ENCODE measurements at regions not wholly inside any gene's neighbourhood (a gene's known extent, or its start where the extent isn't known, plus 50 kb on each side); places are given as distances from the start of the nearest gene placed in this dataset.

DNA sequence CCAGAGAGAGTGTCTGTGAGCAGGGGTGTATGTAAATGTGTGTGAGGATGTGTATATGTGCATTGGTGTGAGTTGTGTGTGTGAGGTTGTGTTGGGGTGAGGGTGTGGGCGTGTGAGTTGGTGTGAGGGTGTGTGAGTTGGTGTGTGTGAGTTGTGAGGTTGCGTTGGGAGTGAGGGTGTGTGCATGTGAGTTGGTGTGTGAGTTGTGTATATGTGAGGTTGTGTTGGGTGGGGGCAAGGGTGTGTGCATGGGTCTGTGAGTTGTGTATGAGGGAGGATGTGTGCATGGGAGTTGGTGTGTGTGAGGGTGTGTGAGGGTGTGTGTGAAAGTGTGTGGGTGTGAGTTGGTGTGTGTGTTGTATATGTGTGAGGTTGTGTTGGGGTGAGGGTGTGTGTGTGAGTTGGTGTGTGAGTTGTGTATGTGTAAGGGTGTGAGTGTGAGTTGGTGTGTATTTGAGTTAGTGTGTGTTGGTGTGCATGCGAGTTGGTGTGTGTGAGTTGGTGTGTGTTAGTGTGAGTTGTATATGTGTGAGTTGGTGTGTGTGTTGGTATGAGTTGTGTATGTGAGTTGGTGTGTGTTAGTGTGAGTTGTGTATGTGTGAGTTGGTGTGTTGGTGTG is 161.6 kb upstream of the IER5L start:
- H3K27me3 ChIP-seq (ENCODE audit: control insufficient read depth in 3 of 3, insufficient read depth in 3 of 3, low read length in 3 of 3), result peaks cover 0 to 6% (median 5%) of the 10 kb centered on the region in 3 donors
- no peaks in the 10 kb centered on the region for H3K9me3 ChIP-seq (ENCODE audit: control insufficient read depth in 3 of 3, low read length in 3 of 3)
- H3K9ac ChIP-seq (ENCODE audit: low read depth in 1 of 3, low read length in 3 of 3), result no peak overlapping the region
- peaks cover 25 to 43% (median 27%) of the 10 kb centered on the region in 3 donors for H3K4me1 ChIP-seq (ENCODE audit: control insufficient read depth in 3 of 3, insufficient read depth in 3 of 3, low read length in 3 of 3)
- no peak overlapping the region for H3K27ac ChIP-seq (ENCODE audit: low read depth, low read length)
- H3K4me3 ChIP-seq (ENCODE audit: low read length in 3 of 3), result no peak overlapping the region
- no peaks in the 10 kb centered on the region for H3K36me3 ChIP-seq (ENCODE audit: control insufficient read depth in 3 of 3, insufficient read depth in 3 of 3, low read length in 3 of 3)

DNA sequence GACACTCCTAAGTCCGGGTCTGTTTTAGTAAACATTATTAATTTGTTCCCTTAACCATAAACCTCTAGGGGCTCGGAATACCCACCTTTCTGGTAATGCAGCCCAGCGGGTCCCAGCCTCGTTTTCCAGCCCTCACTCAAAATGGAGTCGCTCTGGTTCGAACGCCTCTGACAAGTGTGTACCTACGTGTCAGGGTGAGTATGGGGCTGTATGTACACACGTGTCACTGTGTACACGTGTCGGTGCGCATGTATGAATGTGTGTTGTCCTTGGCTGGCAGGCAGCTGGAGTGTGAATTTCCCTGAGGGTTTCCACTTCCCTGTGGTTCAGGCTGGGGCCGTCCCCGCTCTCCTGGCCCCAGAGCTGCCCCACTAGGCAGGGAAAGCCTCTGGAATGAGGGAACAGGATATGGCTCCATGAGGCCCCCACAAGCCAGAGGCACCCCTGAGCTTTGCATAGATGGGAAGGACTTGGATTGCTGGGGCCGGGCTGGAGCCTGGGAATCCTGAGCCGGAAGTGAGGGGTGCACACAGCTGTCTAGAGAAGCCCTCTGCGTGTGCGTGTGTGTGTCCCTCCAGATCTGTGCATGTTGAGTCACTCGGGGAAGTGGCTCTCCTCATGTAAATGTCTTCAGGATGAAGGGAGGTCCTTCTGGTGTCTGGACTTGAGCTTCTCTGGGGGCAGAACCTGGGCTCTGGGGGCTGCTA is 160.8 kb upstream of the IER5L start:
- peaks cover 33 to 51% (median 35%) of the 10 kb centered on the region in 3 donors for H3K4me1 ChIP-seq (ENCODE audit: control insufficient read depth in 3 of 3, insufficient read depth in 3 of 3, low read length in 3 of 3)
- H3K9me3 ChIP-seq (ENCODE audit: control insufficient read depth in 3 of 3, low read length in 3 of 3), result no peaks in the 10 kb centered on the region
- no peaks in the 10 kb centered on the region for H3K36me3 ChIP-seq (ENCODE audit: control insufficient read depth in 3 of 3, insufficient read depth in 3 of 3, low read length in 3 of 3)
- no peak overlapping the region for H3K27ac ChIP-seq (ENCODE audit: low read depth, low read length)
- no peak overlapping the region for H3K9ac ChIP-seq (ENCODE audit: low read depth in 1 of 3, low read length in 3 of 3)
- peaks cover 0 to 7% (median 6%) of the 10 kb centered on the region in 3 donors for H3K27me3 ChIP-seq (ENCODE audit: control insufficient read depth in 3 of 3, insufficient read depth in 3 of 3, low read length in 3 of 3)
- H3K4me3 ChIP-seq (ENCODE audit: low read length in 3 of 3), result no peak overlapping the region

DNA sequence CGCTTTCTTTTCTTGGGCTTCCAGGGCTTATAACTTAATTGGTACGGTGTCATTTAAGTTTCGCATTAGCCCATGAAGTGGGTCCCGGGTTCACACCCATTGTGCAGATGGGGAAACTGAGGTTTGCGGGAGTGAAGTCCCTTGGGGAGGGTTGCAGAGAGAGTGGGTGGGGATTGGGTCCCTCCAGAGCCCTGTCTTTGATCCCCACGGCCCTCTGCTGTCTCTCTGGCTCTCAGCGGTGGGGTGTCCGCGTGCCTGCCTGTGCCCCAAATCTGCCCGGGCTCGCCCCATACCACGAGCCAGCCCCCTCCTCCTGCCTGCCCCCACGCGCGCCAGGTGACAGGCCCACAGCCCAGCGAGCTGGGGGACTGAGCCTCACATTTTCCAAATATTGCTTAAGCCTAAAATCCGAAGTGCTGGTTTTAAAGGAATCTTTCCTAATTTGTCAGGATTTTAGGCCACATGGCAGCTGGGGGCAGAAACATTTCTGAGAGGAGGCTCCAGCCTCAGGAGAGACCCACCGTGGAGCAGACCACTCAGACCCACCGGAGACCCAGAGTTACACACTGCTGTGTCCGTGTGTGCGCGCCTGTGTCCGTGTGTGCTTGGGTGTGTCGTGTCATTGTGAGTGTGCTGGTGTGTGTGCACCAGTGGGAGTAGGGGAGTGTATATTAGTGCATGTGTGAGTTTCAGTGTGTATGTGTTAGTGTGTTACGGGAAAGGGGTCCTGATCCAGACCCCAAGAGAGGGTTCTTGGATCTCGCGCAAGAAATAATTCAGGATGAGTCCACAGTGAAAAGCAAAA is 159.5 kb upstream of the IER5L start:
- peak overlapping the region in 1 of 3 donors; percentile 45 for H3K9ac ChIP-seq (ENCODE audit: low read depth in 1 of 3, low read length in 3 of 3)
- H3K27me3 ChIP-seq (ENCODE audit: control insufficient read depth in 3 of 3, insufficient read depth in 3 of 3, low read length in 3 of 3), result peaks cover 0 to 7% (median 6%) of the 10 kb centered on the region in 3 donors
- H3K27ac ChIP-seq (ENCODE audit: low read depth, low read length), result peak overlapping the region; percentile 85
- peaks cover 37 to 48% (median 40%) of the 10 kb centered on the region in 3 donors for H3K4me1 ChIP-seq (ENCODE audit: control insufficient read depth in 3 of 3, insufficient read depth in 3 of 3, low read length in 3 of 3)
- H3K9me3 ChIP-seq (ENCODE audit: control insufficient read depth in 3 of 3, low read length in 3 of 3), result no peaks in the 10 kb centered on the region
- H3K36me3 ChIP-seq (ENCODE audit: control insufficient read depth in 3 of 3, insufficient read depth in 3 of 3, low read length in 3 of 3), result no peaks in the 10 kb centered on the region
- peak overlapping the region in 2 of 3 donors; percentile 14 to 63 for H3K4me3 ChIP-seq (ENCODE audit: low read length in 3 of 3)

DNA sequence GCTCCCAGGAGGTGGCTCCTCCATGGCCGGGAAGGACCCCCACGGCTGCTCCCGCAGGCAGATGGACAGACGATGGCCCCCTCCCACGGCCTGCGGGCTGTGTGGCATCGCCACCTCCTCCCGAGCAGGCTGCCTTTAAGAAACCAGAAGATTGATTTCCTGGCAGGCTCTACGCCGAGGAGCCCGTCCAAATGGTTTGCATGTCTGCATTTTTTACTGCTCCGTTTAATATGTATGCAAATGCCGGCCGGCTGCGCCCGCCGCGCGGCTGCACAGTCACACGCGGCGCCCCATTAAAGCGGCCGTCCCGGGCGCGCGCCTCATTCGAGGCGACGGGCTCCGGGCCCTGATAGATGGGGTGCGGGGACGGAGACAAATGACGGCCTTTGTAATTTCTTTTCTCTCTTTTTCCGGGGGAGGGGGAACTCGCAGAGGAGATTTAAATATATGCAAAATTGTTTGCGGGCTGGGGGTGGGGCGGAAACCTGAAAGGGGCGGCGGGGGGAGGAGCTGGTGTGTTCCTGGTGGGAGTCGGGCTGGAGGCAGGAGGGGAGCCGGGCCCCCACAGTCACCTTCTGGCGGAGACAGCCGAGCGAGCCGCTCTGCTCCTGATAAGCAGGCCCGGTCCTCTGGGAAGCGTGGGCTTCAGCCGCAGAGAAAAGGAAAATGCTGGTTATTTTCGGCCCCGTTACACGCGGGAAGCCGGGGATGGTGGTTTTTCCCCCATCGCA is 158.7 kb upstream of the IER5L start:
- peaks cover 0 to 7% (median 6%) of the 10 kb centered on the region in 3 donors for H3K27me3 ChIP-seq (ENCODE audit: control insufficient read depth in 3 of 3, insufficient read depth in 3 of 3, low read length in 3 of 3)
- no peaks in the 10 kb centered on the region for H3K9me3 ChIP-seq (ENCODE audit: control insufficient read depth in 3 of 3, low read length in 3 of 3)
- peaks cover 37 to 48% (median 40%) of the 10 kb centered on the region in 3 donors for H3K4me1 ChIP-seq (ENCODE audit: control insufficient read depth in 3 of 3, insufficient read depth in 3 of 3, low read length in 3 of 3)
- no peaks in the 10 kb centered on the region for H3K36me3 ChIP-seq (ENCODE audit: control insufficient read depth in 3 of 3, insufficient read depth in 3 of 3, low read length in 3 of 3)
- H3K4me3 ChIP-seq (ENCODE audit: low read length in 3 of 3), result peak overlapping the region; percentile 48 to 63 (median 56)
- peak overlapping the region in 2 of 3 donors; percentile 17 to 70 for H3K9ac ChIP-seq (ENCODE audit: low read depth in 1 of 3, low read length in 3 of 3)
- peak overlapping the region; percentile 85 for H3K27ac ChIP-seq (ENCODE audit: low read depth, low read length)

DNA sequence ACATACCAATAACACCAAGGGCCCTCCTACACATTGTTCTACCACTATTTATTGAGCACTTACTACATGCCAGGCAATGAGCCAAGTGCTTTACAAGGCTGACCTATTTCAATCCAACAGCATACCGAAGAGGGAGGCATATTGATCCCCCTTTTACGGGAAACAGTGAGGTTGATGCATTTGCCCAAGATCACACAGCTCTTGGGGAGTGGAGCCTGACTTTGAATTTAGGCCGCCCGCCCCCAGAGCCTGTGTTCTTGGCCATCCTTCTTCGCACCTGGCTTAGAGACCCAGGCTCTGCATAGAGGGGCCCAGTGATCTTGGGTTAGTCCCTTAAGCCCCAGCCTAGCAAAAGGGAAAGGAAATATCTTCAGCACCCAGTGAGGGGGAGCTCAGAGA is 158.1 kb upstream of the IER5L start:
- Histone ChIP-seq H3K36me3 (ENCODE audit: control insufficient read depth in 3 of 3, insufficient read depth in 3 of 3, low read length in 3 of 3) (no peaks in the 10 kb centered on the region), H3K9me3 (ENCODE audit: control insufficient read depth in 3 of 3, low read length in 3 of 3) (no peaks in the 10 kb centered on the region), H3K27me3 (ENCODE audit: control insufficient read depth in 3 of 3, insufficient read depth in 3 of 3, low read length in 3 of 3) (peaks cover 0 to 7% (median 6%) of the 10 kb centered on the region in 3 donors), H3K4me3 (ENCODE audit: low read length in 3 of 3) (peak overlapping the region in 1 of 3 donors; percentile 48), H3K9ac (ENCODE audit: low read depth in 1 of 3, low read length in 3 of 3) (peak overlapping the region in 2 of 3 donors; percentile 17 to 70), H3K4me1 (ENCODE audit: control insufficient read depth in 3 of 3, insufficient read depth in 3 of 3, low read length in 3 of 3) (peaks cover 32 to 48% (median 39%) of the 10 kb centered on the region in 3 donors), H3K27ac (ENCODE audit: low read depth, low read length) (peak overlapping the region; percentile 85)

DNA sequence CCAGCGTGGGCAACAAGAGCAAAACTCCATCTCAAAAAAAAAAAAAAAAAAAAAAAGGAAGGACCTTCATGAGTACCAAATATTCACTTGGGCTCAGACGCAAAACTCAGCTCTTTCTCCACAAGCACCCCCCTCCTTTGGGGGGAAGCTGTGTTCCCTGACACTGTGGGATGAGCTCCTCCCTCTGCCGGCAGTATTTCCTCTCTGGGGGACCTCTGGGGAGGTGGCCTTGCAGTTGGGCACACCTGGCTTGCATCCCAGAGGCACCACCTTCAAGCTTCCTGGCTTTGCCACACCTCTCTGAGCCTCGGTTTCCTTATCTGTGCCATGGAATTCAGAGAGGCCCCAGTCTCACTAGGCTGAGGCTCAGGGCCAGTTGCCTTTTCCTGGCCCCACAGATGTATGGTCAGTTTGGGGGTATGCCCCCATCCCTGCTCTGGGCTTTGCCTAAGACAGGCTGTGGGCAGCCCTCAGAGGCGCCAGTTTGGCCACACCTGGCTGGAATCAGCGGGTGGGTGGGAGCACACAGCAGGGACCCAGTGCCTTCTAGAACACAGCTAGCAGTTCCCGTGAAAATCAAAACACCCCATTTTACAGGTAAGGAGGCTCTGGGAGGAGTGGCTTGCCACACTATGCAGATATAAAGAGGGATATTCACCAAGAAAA is 157.5 kb upstream of the IER5L start:
- H3K27me3 ChIP-seq (ENCODE audit: control insufficient read depth in 3 of 3, insufficient read depth in 3 of 3, low read length in 3 of 3), result peaks cover 0 to 7% (median 6%) of the 10 kb centered on the region in 3 donors
- peak overlapping the region in 1 of 3 donors; percentile 10 for H3K9ac ChIP-seq (ENCODE audit: low read depth in 1 of 3, low read length in 3 of 3)
- H3K36me3 ChIP-seq (ENCODE audit: control insufficient read depth in 3 of 3, insufficient read depth in 3 of 3, low read length in 3 of 3), result no peaks in the 10 kb centered on the region
- H3K4me1 ChIP-seq (ENCODE audit: control insufficient read depth in 3 of 3, insufficient read depth in 3 of 3, low read length in 3 of 3), result peaks cover 32 to 43% (median 35%) of the 10 kb centered on the region in 3 donors
- no peak overlapping the region for H3K4me3 ChIP-seq (ENCODE audit: low read length in 3 of 3)
- H3K9me3 ChIP-seq (ENCODE audit: control insufficient read depth in 3 of 3, low read length in 3 of 3), result peaks cover 4 to 5% (median 5%) of the 10 kb centered on the region in 3 donors
- peak overlapping the region; percentile 85 for H3K27ac ChIP-seq (ENCODE audit: low read depth, low read length)

DNA sequence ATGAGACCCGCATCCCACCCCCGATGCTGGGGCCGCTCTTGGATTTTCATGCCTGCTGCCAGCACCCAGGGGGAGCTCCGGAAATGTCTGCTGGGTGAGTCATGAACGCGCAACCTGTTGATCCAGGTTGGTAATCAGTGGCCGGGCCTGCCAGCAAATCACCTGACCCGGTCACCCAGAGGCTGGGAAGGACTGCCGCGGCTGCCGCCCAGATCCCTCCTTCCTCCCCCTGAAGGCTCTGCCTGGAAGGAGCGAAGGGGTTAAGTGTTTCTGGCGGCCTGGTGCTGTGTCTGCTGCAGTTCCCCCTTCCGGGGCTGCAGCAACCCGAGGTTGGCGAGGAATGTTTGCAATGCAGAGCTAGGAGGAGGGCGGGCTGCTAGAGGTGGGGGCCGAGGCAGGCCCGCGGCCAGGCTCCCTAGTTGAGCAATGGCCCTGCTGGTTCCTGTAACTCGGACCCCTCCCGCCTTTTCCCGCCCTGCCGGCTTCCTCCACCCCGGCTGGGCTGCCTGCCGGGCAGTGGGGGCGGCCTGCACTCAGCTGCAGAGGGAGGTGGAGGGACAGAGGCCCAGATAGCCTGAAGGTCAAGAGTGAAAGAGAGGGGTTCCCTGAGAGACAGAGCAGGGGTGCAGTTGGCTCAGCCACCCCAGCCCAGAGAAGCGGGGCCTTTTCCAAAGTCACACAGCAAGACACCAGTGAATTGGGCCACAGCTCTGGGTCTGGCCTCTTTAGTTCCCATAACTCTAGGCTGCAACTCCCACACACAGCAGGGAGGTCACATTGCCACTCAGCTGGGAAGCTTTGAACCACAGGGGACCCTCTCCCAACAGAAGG is 156.3 kb upstream of the IER5L start:
- no peaks in the 10 kb centered on the region for H3K36me3 ChIP-seq (ENCODE audit: control insufficient read depth in 3 of 3, insufficient read depth in 3 of 3, low read length in 3 of 3)
- H3K27ac ChIP-seq (ENCODE audit: low read depth, low read length), result peak overlapping the region; percentile 85
- peaks cover 31 to 35% (median 32%) of the 10 kb centered on the region in 3 donors for H3K4me1 ChIP-seq (ENCODE audit: control insufficient read depth in 3 of 3, insufficient read depth in 3 of 3, low read length in 3 of 3)
- peak overlapping the region; percentile 32 to 54 (median 52) for H3K4me3 ChIP-seq (ENCODE audit: low read length in 3 of 3)
- peak overlapping the region; percentile 10 to 69 (median 32) for H3K9ac ChIP-seq (ENCODE audit: low read depth in 1 of 3, low read length in 3 of 3)
- peaks cover 6 to 7% (median 6%) of the 10 kb centered on the region in 3 donors for H3K9me3 ChIP-seq (ENCODE audit: control insufficient read depth in 3 of 3, low read length in 3 of 3)
- peaks cover 0 to 7% (median 6%) of the 10 kb centered on the region in 3 donors for H3K27me3 ChIP-seq (ENCODE audit: control insufficient read depth in 3 of 3, insufficient read depth in 3 of 3, low read length in 3 of 3)

DNA sequence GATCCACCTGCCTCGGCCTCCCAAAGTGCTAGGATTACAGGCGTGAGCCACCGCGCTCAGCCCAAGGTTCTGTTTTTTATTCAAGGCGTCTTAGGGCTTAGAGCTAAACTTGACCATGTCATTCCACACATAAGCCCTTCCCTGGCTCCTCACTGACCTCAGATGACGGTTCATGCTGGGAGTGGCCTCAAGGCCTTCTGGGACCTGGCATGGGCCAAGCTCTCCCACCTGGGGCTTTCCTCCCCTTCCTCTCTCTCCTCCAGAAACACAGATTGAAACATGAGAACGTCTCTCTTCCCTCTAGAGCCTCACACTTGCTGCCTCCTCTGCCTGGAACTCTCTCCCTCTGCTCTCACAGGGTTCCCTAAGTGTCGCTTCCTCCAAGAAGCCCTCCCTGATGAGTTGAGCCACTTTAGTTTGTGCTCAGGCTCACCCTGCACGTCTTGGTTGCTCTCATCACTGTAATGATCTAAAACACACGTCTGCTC is 155.6 kb upstream of the IER5L start:
- H3K4me3 ChIP-seq (ENCODE audit: low read length in 3 of 3), result peak overlapping the region; percentile 32 to 54 (median 52)
- no peaks in the 10 kb centered on the region for H3K36me3 ChIP-seq (ENCODE audit: control insufficient read depth in 3 of 3, insufficient read depth in 3 of 3, low read length in 3 of 3)
- H3K9me3 ChIP-seq (ENCODE audit: control insufficient read depth in 3 of 3, low read length in 3 of 3), result peaks cover 6 to 7% (median 6%) of the 10 kb centered on the region in 3 donors
- peaks cover 30 to 35% (median 35%) of the 10 kb centered on the region in 3 donors for H3K4me1 ChIP-seq (ENCODE audit: control insufficient read depth in 3 of 3, insufficient read depth in 3 of 3, low read length in 3 of 3)
- H3K27ac ChIP-seq (ENCODE audit: low read depth, low read length), result peak overlapping the region; percentile 79
- peaks cover 0 to 7% (median 6%) of the 10 kb centered on the region in 3 donors for H3K27me3 ChIP-seq (ENCODE audit: control insufficient read depth in 3 of 3, insufficient read depth in 3 of 3, low read length in 3 of 3)
- peak overlapping the region in 1 of 3 donors; percentile 69 for H3K9ac ChIP-seq (ENCODE audit: low read depth in 1 of 3, low read length in 3 of 3)

All from skeletal muscle tissue (tissue), 3 donors.